Upper lobe of left lung (tissue), 6 donors: ENCODE measurements at regions not wholly inside any gene's neighbourhood (a gene's known extent, or its start where the extent isn't known, plus 50 kb on each side); places are given as distances from the start of the nearest gene placed in this dataset.

Experiments
- ATAC-seq, 2 donors: fragments of 200-7000 bp; cut with Tn5 transposase; one replicate each; pipeline ENCODE4 v1.9.1; 2022; ENCODE audit warnings: mild to moderate bottlenecking in 2 of 2, moderate library complexity in 2 of 2; ENCODE audit not compliant: low FRiP score in 2 of 2
- DNase-seq, 2 donors: peaks; one replicate each; pipeline ENCODE4 v3.0.0-alpha.2; 2019 to 2020
- H3K27ac ChIP-seq, 4 donors: fragments of 200-600 bp; sonication (generic); one replicate each; pipeline ENCODE4 v1.5.1; 2016 to 2019
- H3K27me3 ChIP-seq, 4 donors: fragments of 200-600 bp; sonication (generic); one replicate each; pipeline ENCODE4 v1.5.1; 2017 to 2019
- H3K36me3 ChIP-seq, 4 donors: fragments of 200-600 bp; sonication (generic); one replicate each; pipeline ENCODE4 v1.5.1; 2016 to 2019
- H3K4me1 ChIP-seq, 4 donors: fragments of 200-600 bp; sonication (generic); one replicate each; pipeline ENCODE4 v1.5.1; 2018 to 2019
- H3K4me3 ChIP-seq, 4 donors: fragments of 200-600 bp; sonication (generic); one replicate each; pipeline ENCODE4 v1.5.1; 2017 to 2019; ENCODE audit warnings: mild to moderate bottlenecking in 2 of 4, moderate library complexity in 1 of 4
- H3K9me3 ChIP-seq, 4 donors: fragments of 200-600 bp; sonication (generic); one replicate each; pipeline ENCODE4 v1.5.1; 2018 to 2019
- CTCF ChIP-seq, 6 experiments: fragments of 450-650 bp in 4 of 6; fragments of 200-600 bp in 2 of 6; sonication (generic) in 2 of 6; IDR thresholded peaks; one replicate each; pipeline ENCODE4 v1.5.1; 2016 to 2019; ENCODE audit warnings: antibody characterized with exemption in 6 of 6
- EP300 ChIP-seq, 4 donors: sonication (generic); formaldehyde crosslinking; IDR thresholded peaks; one replicate each; pipeline ENCODE4 v1.5.1; 2017; ENCODE audit warnings: antibody characterized with exemption in 4 of 4, control low read depth in 2 of 4
- POLR2A ChIP-seq, 4 donors: fragments of 450-650 bp; IDR thresholded peaks; one replicate each; pipeline ENCODE4 v1.5.1; 2016 to 2017; ENCODE audit warnings: antibody characterized with exemption in 4 of 4, mild to moderate bottlenecking in 2 of 4
- POLR2AphosphoS5 ChIP-seq, 2 donors: sonication (generic); formaldehyde crosslinking; IDR thresholded peaks; one replicate each; pipeline ENCODE4 v1.5.1; 2017; ENCODE audit warnings: antibody characterized with exemption in 2 of 2
- WGBS, 2 donors: methylation state at CpG; one replicate each; pipeline ENCODE4 v1.1.5; 2017 to 2018; 5-methylcytosine and 5-hydroxymethylcytosine counted together
- donor health status: DM: no; HTN: no; CAD: no; lungs with moderate emphysema.
- donor health status: DM: no; HTN: yes; CAD: no; lungs with severe emphysema.

- Histone ChIP-seq H3K36me3 (no peaks in the 10 kb centered on the region), H3K4me1 (no peaks in the 10 kb centered on the region), H3K27ac (no peak overlapping the region), H3K27me3 (no peaks in the 10 kb centered on the region), H3K9me3 (peaks cover 0 to 5% (median 0%) of the 10 kb centered on the region in 4 donors), H3K4me3 (no peak overlapping the region)
- WGBS, 2 donors = 71 to 78% methylated on average over 8 of the region's 8 CpGs
- no peak for DNase-seq
- ATAC-seq = no peak
- TF ChIP-seq POLR2AphosphoS5 (IDR thresholded peaks at IDR 0.05) = no peak
- TF ChIP-seq EP300 (IDR thresholded peaks at IDR 0.05) = no peak
- TF ChIP-seq POLR2A (IDR thresholded peaks at IDR 0.05) = no peak
- TF ChIP-seq CTCF (IDR thresholded peaks at IDR 0.05) = no peak
These were observed 135.5 kb upstream of the GRIK3 start for GRCh38 chr1:37169743-37170275.

- H3K36me3 ChIP-seq = no peaks in the 10 kb centered on the region
- TF ChIP-seq POLR2AphosphoS5 (IDR thresholded peaks at IDR 0.05) = no peak
- no peak overlapping the region for H3K27ac ChIP-seq
- no peak overlapping the region for H3K4me3 ChIP-seq
- ATAC-seq = no peak
- H3K27me3 ChIP-seq = no peaks in the 10 kb centered on the region
- peaks cover 0 to 5% (median 0%) of the 10 kb centered on the region in 4 donors for H3K9me3 ChIP-seq
- 67 to 72% methylated on average over 3 to 8 of the region's 8 CpGs for WGBS, 2 donors
- no peaks in the 10 kb centered on the region for H3K4me1 ChIP-seq
- DNase-seq = peak in 1 of 2 donors; percentile 40
These were observed 137.4 kb upstream of the GRIK3 start for GRCh38 chr1:37171691-37172090.

- DNase-seq (no peak), ATAC-seq (no peak)
- Histone ChIP-seq H3K36me3 (no peaks in the 10 kb centered on the region), H3K4me3 (no peak overlapping the region), H3K4me1 (no peaks in the 10 kb centered on the region), H3K27me3 (no peaks in the 10 kb centered on the region), H3K27ac (no peak overlapping the region), H3K9me3 (no peaks in the 10 kb centered on the region)
- TF ChIP-seq POLR2AphosphoS5 (IDR thresholded peaks at IDR 0.05) (no peak), EP300 (IDR thresholded peaks at IDR 0.05) (no peak), CTCF (IDR thresholded peaks at IDR 0.05) (no peak), POLR2A (IDR thresholded peaks at IDR 0.05) (no peak)
- WGBS, 2 donors = 62 to 77% methylated on average over 3 of the region's 3 CpGs
These were observed 140.0 kb upstream of the GRIK3 start for GRCh38 chr1:37174341-37174740.

DNA sequence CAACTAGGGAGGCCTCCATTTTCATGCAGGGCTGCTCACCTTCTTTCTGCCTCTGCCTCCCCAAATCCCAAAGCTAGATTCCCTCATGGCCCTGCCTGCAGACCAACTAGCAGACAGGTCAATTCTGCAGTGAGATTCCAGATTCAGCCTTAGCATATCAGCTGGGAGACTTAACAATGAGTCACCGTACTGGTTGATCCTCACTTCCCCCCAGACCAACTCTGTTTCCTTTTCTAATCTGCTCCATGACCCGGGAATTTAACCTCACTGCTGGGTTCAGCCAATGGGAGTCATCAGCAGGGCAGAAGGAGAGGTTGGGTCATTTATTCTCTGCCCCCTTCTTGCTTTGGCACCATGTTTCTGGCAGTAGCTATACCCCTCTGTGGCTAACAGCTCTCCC, 140.6 kb upstream of the GRIK3 start:
- H3K36me3 ChIP-seq = no peaks in the 10 kb centered on the region
- H3K4me1 ChIP-seq = no peaks in the 10 kb centered on the region
- WGBS, 2 donors = 18 to 25% methylated on average over 2 of the region's 2 CpGs
- no peak overlapping the region for H3K4me3 ChIP-seq
- no peak for TF ChIP-seq CTCF (IDR thresholded peaks at IDR 0.05)
- TF ChIP-seq POLR2AphosphoS5 (IDR thresholded peaks at IDR 0.05) = no peak
- TF ChIP-seq POLR2A (IDR thresholded peaks at IDR 0.05) = no peak
- TF ChIP-seq EP300 (IDR thresholded peaks at IDR 0.05) = no peak
- no peak for DNase-seq
- no peaks in the 10 kb centered on the region for H3K27me3 ChIP-seq
- H3K27ac ChIP-seq = no peak overlapping the region
- no peaks in the 10 kb centered on the region for H3K9me3 ChIP-seq
- ATAC-seq = no peak

DNA sequence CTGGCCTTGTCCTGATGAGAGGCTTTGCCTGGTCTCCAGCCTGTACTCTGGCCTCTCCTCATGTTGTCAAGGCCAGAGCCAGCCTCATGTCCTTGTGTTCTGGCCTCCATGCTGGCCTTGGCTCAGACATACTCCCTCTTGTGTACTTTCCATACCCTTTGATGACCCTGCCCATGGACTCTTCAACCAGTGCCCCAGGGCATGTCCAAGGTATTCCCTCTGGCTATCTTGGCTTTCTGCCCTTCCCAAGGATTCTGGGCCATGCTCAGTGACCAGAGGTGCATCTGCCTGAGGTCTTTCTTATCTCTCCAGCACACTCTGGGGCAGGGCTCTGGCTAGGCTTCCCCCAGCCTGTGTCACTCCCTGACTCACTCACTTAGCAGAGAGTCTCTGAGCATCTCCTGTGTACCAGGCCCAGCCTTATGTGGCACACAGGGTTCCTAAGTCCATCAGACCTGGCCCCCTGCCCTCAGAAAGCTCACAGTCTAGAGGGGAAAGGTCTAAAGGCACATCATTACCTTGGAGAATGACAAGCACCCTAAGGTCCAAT, 141.4 kb upstream of the GRIK3 start:
- Histone ChIP-seq H3K36me3 (no peaks in the 10 kb centered on the region), H3K4me3 (no peak overlapping the region), H3K27me3 (no peaks in the 10 kb centered on the region), H3K9me3 (no peaks in the 10 kb centered on the region), H3K4me1 (no peaks in the 10 kb centered on the region), H3K27ac (no peak overlapping the region)
- ATAC-seq (no peak), DNase-seq (no peak)
- no peak for TF ChIP-seq POLR2A (IDR thresholded peaks at IDR 0.05)
- TF ChIP-seq POLR2AphosphoS5 (IDR thresholded peaks at IDR 0.05) = no peak
- no peak for TF ChIP-seq EP300 (IDR thresholded peaks at IDR 0.05)
- no peak for TF ChIP-seq CTCF (IDR thresholded peaks at IDR 0.05)
